HepG2 (cell line): ENCODE measurements at regions not wholly inside any gene's neighbourhood (a gene's known extent, or its start where the extent isn't known, plus 50 kb on each side); places are given as distances from the start of the nearest gene placed in this dataset.

Experiments
- ATAC-seq: fragments of 200-7000 bp; cut with Tn5 transposase; 3 replicates; pipeline ENCODE4 v1.9.1; 2020; ENCODE audit warnings: mild to moderate bottlenecking, moderate library complexity
- BruUV-seq: library from RNA; stranded (reverse); fragments of 400-500 nt; replicated peaks from 2 replicates; lab custom pipeline; 2021; lab: Mats Ljungman, UMichigan
- CTCF ChIA-PET: fragments of 300-600 bp; formaldehyde crosslinking; extraction: SDS; loops from one replicate; lab custom pipeline; 2021; ENCODE audit warnings: low total read pairs, inconsistent platforms, low intra/inter-chr PET ratio; lab: Yijun Ruan, JAX
- POLR2A ChIA-PET: fragments of 350-600 bp; sonication (Branson Sonifier 250); formaldehyde crosslinking; loops from one replicate; lab custom pipeline; 2020; ENCODE audit warnings: antibody characterized with exemption, inconsistent platforms; lab: Yijun Ruan, JAX
- DNase-seq: peaks from one replicate; pipeline ENCODE4 v3.0.0-alpha.2; 2015; ENCODE audit warnings: low spot score
- FAIRE-seq: peaks from 3 replicates; lab custom pipeline; 2011; peaks lifted over from hg19 to GRCh38; lab: Jason Lieb, UNC
- H2AFZ ChIP-seq: one replicate; pipeline ENCODE4 v1.6.1; 2011; ENCODE audit warnings: low read length, inconsistent platforms
- H3K27ac ChIP-seq: fragments of 300-600 bp; 3 replicates; pipeline ENCODE4 v1.8.0; 2011; ENCODE audit warnings: mixed run types, mild to moderate bottlenecking, mixed read lengths, low read length, inconsistent platforms; ENCODE audit not compliant: insufficient read depth; ENCODE audit errors: extremely low read length
- H3K27me3 ChIP-seq, 2 experiments: fragments of 200-600 bp in 1 of 2; 2 replicates in 1 of 2; 3 replicates in 1 of 2; pipeline versions ENCODE4 v1.6.0 to v1.8.0; 2011; ENCODE audit warnings: low read length in 2 of 2, mild to moderate bottlenecking in 2 of 2, moderate library complexity in 2 of 2, inconsistent platforms in 1 of 2; ENCODE audit not compliant: insufficient read depth in 2 of 2, control insufficient read depth in 1 of 2
- H3K36me3 ChIP-seq, 2 experiments: fragments of 200-600 bp in 1 of 2; replicated peaks in 1 of 2; 2 replicates in 1 of 2; 3 replicates in 1 of 2; pipeline versions ENCODE4 v1.5.1 to v1.8.0; 2011; ENCODE audit warnings: low read length in 2 of 2, inconsistent platforms in 1 of 2; ENCODE audit not compliant: insufficient read depth in 2 of 2, control insufficient read depth in 1 of 2
- H3K4me1 ChIP-seq: 2 replicates; pipeline ENCODE4 v1.5.1; 2012; ENCODE audit warnings: low read length, inconsistent platforms; ENCODE audit not compliant: insufficient read depth
- H3K4me2 ChIP-seq: 2 replicates; pipeline ENCODE4 v1.6.0; 2011; ENCODE audit warnings: low read depth, low read length, inconsistent platforms
- H3K4me3 ChIP-seq, 3 experiments: fragments of 200-600 bp in 1 of 3; sonication (generic), shearing (Covaris generic) in 1 of 3; replicated peaks in 1 of 3; 2 replicates each; pipeline ENCODE4 v1.5.1; 2011 to 2016; ENCODE audit warnings: low read length in 3 of 3, inconsistent platforms in 2 of 3, low read depth in 2 of 3, mild to moderate bottlenecking in 2 of 3, control low read depth in 1 of 3, mixed read lengths in 1 of 3; ENCODE audit not compliant: insufficient read depth in 1 of 3
- H3K79me2 ChIP-seq: one replicate; pipeline ENCODE4 v1.6.1; 2011; ENCODE audit warnings: low read length, inconsistent platforms; ENCODE audit not compliant: insufficient read depth
- H3K9ac ChIP-seq: 2 replicates; pipeline ENCODE4 v1.6.0; 2011; ENCODE audit warnings: mild to moderate bottlenecking, low read depth, low read length, inconsistent platforms; ENCODE audit not compliant: insufficient read depth
- H3K9me3 ChIP-seq: 2 replicates; pipeline ENCODE4 v1.5.1; 2012; ENCODE audit warnings: mild to moderate bottlenecking, low read length
- H4K20me1 ChIP-seq: 2 replicates; pipeline ENCODE4 v1.6.0; 2011; ENCODE audit warnings: inconsistent platforms, mild to moderate bottlenecking, low read length, moderate library complexity; ENCODE audit not compliant: insufficient read depth
- ARID3A ChIP-seq: IDR thresholded peaks from 2 replicates; pipeline ENCODE4 v1.6.1; 2012; ENCODE audit warnings: low read depth, low read length, improper control_type of control experiment
- BATF2 ChIP-seq: sonication (generic); formaldehyde crosslinking; IDR thresholded peaks from 2 replicates; pipeline ENCODE4 v1.8.0; 2022; ENCODE audit warnings: mild to moderate bottlenecking, missing genetic modification reagents, moderate library complexity
- NFYC ChIP-seq: IDR thresholded peaks from 2 replicates; pipeline ENCODE4 v1.6.1; 2016; ENCODE audit warnings: missing genetic modification reagents, missing compliant biosample characterization
- PCBP2 ChIP-seq: fragments of 200-400 bp; formaldehyde crosslinking; optimal IDR thresholded peaks from 2 replicates; pipeline ENCODE3; 2018; ENCODE audit warnings: low read length, low read depth; ENCODE audit not compliant: poor library complexity, severe bottlenecking
- SRSF9 ChIP-seq: fragments of 200-400 bp; formaldehyde crosslinking; IDR thresholded peaks from 2 replicates; pipeline ENCODE4 v1.6.1; 2018; ENCODE audit warnings: borderline replicate concordance, mild to moderate bottlenecking, low read depth, low read length; ENCODE audit not compliant: insufficient read depth, poor library complexity, severe bottlenecking
- TOE1 ChIP-seq: sonication (generic); formaldehyde crosslinking; IDR thresholded peaks from 2 replicates; pipeline ENCODE4 v1.4.0; 2020; ENCODE audit warnings: mild to moderate bottlenecking, missing genetic modification reagents
- ZKSCAN5 ChIP-seq: sonication (generic); formaldehyde crosslinking; IDR thresholded peaks from 2 replicates; pipeline ENCODE4 v1.5.1; 2020; ENCODE audit warnings: mild to moderate bottlenecking, missing genetic modification reagents
- ZNF580 ChIP-seq: IDR thresholded peaks from 2 replicates; pipeline ENCODE4 v1.6.1; 2016; ENCODE audit warnings: low read depth, borderline replicate concordance
- ZNF609 ChIP-seq: sonication (generic); formaldehyde crosslinking; IDR thresholded peaks from 2 replicates; pipeline ENCODE4 v1.4.0; 2020; ENCODE audit warnings: mild to moderate bottlenecking, missing genetic modification reagents, borderline replicate concordance
- ZNF761 ChIP-seq: sonication (generic); formaldehyde crosslinking; conservative IDR thresholded peaks from 2 replicates; pipeline ENCODE4 v1.4.0; 2020; ENCODE audit warnings: mild to moderate bottlenecking, missing genetic modification reagents
- WGBS: methylation state at CpG from one replicate; pipeline ENCODE4 v1.1.6; 2017; ENCODE audit warnings: low lambda C conversion rate; 5-methylcytosine and 5-hydroxymethylcytosine counted together
- in situ Hi-C: cut with HindIII; loops from 2 replicates; pipeline ENCODE4 v1.10.0; 2017; ENCODE audit warnings: low pct_unique_long_range_greater_than_20kb; ENCODE audit not compliant: extremely low pct_ligation_motif_present
- intact Hi-C: fragments of 100-400 bp; cut with micrococcal nuclease; formaldehyde crosslinking; loops from one replicate; pipeline ENCODE4 v1.10.0; 2022; ENCODE audit not compliant: unreplicated experiment

- no TSS peak for BruUV-seq
- ATAC-seq: no peak
- Histone ChIP-seq H3K4me2 (no peak overlapping the region), H3K36me3 (no peaks in the 10 kb centered on the region), H3K9ac (no peak overlapping the region), H4K20me1 (no peaks in the 10 kb centered on the region), H3K4me3 (no peak overlapping the region), H2AFZ (no peak overlapping the region), H3K27ac (no peak overlapping the region), H3K4me1 (no peaks in the 10 kb centered on the region), H3K9me3 (no peaks in the 10 kb centered on the region), H3K79me2 (no peaks in the 10 kb centered on the region), H3K27me3 (peaks cover 0 to 29% of the 10 kb centered on the region in 2 experiments; a peak in 4 of 5 replicates)
- ChIA-PET POLR2A (no interaction called here), CTCF (no interaction called here)
- no peak for DNase-seq
- intact Hi-C loops: no loop called here
- no peak for FAIRE-seq
- WGBS: 5% methylated on average over 9 of the region's 10 CpGs
- in situ Hi-C loops: no loop called here
- TF ChIP-seq ZNF609 (CRISPR knock-in tag) (no peak), ZKSCAN5 (CRISPR knock-in tag) (no peak), PCBP2 (no peak), ARID3A (no peak), NFYC (CRISPR knock-in tag) (no peak), BATF2 (CRISPR knock-in tag) (no peak), SRSF9 (no peak), TOE1 (CRISPR knock-in tag) (no peak), ZNF761 (CRISPR knock-in tag) (no peak), ZNF580 (CRISPR knock-in tag) (no peak)
Measured at GRCh38 chr11:114987186-114987760, 308.9 kb downstream of the NXPE2 start.
